GM12872 (cell line): ENCODE measurements at regions not wholly inside any gene's neighbourhood (a gene's known extent, or its start where the extent isn't known, plus 50 kb on each side); places are given as distances from the start of the nearest gene placed in this dataset.

Experiments
- CTCF ChIP-seq: IDR thresholded peaks from 3 replicates; pipeline ENCODE4 v1.5.1; 2011; ENCODE audit warnings: low read depth, mild to moderate bottlenecking, low read length, moderate library complexity; ENCODE audit not compliant: insufficient read depth

- TF ChIP-seq CTCF = no peak
Observed at GRCh38 chr2:215618145-215618544, 182.3 kb upstream of the FN1 start.

GRCh38 chr2:215617060-215617824 is 181.4 kb upstream of the FN1 start:
- no peak for TF ChIP-seq CTCF

GRCh38 chr2:215615803-215616174 is 179.9 kb upstream of the FN1 start:
- no peak for TF ChIP-seq CTCF

GRCh38 chr2:215615067-215615802 is 179.4 kb upstream of the FN1 start:
- no peak for TF ChIP-seq CTCF

DNA sequence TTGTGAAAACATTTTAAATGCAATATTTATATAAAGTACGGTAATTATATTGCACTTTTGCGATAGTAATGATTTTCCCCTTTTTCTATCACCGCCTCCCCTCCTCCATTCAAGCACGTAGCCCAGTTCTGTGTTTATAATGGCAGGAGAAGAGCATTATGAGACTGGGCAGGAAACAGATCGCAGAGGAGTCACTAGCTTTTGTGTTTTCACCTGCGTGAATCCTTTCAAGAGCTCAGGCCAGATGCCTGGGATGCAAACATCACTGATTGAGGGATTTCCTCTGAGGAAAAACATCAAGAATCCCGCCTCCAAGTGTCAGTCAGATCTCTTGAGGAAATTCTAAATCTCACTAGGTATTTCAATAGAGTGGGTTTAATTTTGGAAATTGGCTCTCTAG is 178.4 kb upstream of the FN1 start:
- no peak for TF ChIP-seq CTCF

DNA sequence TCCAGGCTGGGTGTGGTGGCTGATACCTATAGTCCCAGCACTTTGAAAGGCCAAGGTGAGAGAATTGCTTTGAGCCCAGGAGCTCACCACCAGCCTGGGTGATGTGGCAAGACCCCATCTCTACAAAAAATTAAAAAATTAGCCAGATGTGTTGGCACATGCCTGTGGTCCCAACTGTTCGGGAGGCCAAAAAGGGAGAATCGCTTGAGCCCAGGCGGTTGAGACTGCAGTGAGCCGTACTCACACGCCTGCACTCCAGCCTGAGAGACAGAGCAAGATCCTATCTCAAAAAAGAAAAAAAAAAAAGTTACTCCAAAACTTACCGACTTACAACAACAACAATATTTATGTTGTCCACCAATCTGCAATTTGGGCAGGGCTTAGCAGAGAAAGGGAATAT is 178.0 kb upstream of the FN1 start:
- TF ChIP-seq CTCF = no peak

DNA sequence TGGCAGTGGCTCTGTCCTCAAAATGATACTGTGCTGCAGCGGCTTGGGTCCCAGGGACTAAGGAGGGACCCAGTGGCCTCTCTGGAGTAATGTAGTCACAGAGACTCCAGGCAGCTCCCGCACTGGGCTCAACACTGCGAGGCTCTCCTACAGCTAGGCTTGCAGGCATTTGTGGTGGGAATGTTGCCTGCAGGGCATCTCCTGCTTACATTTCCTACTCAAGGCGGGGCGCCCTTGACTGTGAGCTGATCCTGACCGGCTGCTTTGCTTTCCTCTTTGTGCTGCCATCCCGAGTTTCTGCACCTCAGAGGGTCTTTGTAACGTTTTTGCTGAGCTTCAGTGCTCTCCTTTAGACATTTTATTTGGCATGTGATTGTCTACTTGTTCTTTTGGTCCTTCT is 177.4 kb upstream of the FN1 start:
- TF ChIP-seq CTCF = no peak
